Parathyroid adenoma (tissue), 2 donors: ENCODE measurements at regions not wholly inside any gene's neighbourhood (a gene's known extent, or its start where the extent isn't known, plus 50 kb on each side); places are given as distances from the start of the nearest gene placed in this dataset.

Experiments used
- H2AFZ ChIP-seq: fragments of 300-600 bp; sonication (generic); one replicate; pipeline ENCODE4 v1.7.0; 2017; ENCODE audit warnings: antibody characterized with exemption, mild to moderate bottlenecking
- H3K27ac ChIP-seq: fragments of 300-600 bp; sonication (generic); one replicate; pipeline ENCODE4 v1.7.0; 2017
- H3K27me3 ChIP-seq: fragments of 300-600 bp; sonication (generic); one replicate; pipeline ENCODE4 v1.7.0; 2017; ENCODE audit warnings: low read length; ENCODE audit not compliant: control insufficient read depth, insufficient read depth
- H3K36me3 ChIP-seq: fragments of 300-600 bp; sonication (generic); one replicate; pipeline ENCODE4 v1.7.0; 2017; ENCODE audit warnings: low read length; ENCODE audit not compliant: control insufficient read depth, insufficient read depth
- H3K4me1 ChIP-seq: fragments of 300-600 bp; sonication (generic); one replicate; pipeline ENCODE4 v1.7.0; 2017; ENCODE audit warnings: control low read depth
- H3K4me2 ChIP-seq: fragments of 300-600 bp; sonication (generic); one replicate; pipeline ENCODE4 v1.7.0; 2017; ENCODE audit warnings: low read length
- H3K4me3 ChIP-seq: fragments of 300-600 bp; sonication (generic); one replicate; pipeline ENCODE4 v1.7.0; 2017; ENCODE audit warnings: low read depth, low read length
- H3K79me2 ChIP-seq: fragments of 300-600 bp; sonication (generic); one replicate; pipeline ENCODE4 v1.7.0; 2017; ENCODE audit warnings: control low read depth
- H3K9ac ChIP-seq: fragments of 300-600 bp; sonication (generic); one replicate; pipeline ENCODE4 v1.7.0; 2017; ENCODE audit warnings: mild to moderate bottlenecking
- H3K9me3 ChIP-seq: fragments of 300-600 bp; sonication (generic); one replicate; pipeline ENCODE4 v1.7.0; 2017; ENCODE audit warnings: low read length; ENCODE audit not compliant: control insufficient read depth
- TF ChIP-seq, protein P1 (sequence below): fragments of 300-600 bp; sonication (generic); IDR thresholded peaks from one replicate; pipeline ENCODE4 v1.7.0; 2017; ENCODE audit warnings: antibody characterized with exemption, mild to moderate bottlenecking
- donor health status: primary hyperparathyroidism.

DNA sequence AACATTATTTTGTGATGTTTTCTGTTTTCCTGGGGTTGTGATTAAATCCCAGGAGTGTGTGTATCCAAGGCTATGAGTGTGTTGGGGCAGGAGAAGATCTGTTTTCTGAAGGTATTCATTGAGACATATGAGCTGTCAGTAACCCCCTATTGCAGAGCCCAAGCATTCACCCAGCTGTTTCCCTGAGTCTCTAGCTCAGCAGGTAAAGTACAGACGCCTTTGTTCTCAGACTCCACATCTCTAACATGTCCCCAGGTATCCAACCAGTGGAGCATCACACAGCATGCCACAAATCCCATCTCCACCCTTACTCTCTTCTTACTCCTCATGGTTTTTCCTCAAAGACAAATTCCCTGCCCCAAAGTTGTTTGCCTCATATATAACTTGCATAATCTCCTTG, 213.6 kb downstream of the PCDH20 start:
- no peak overlapping the region for H2AFZ ChIP-seq
- no peak overlapping the region for H3K9ac ChIP-seq
- no peak overlapping the region for H3K27ac ChIP-seq
- H3K27me3 ChIP-seq = no peaks in the 10 kb centered on the region
- TF ChIP-seq, protein P1, sequence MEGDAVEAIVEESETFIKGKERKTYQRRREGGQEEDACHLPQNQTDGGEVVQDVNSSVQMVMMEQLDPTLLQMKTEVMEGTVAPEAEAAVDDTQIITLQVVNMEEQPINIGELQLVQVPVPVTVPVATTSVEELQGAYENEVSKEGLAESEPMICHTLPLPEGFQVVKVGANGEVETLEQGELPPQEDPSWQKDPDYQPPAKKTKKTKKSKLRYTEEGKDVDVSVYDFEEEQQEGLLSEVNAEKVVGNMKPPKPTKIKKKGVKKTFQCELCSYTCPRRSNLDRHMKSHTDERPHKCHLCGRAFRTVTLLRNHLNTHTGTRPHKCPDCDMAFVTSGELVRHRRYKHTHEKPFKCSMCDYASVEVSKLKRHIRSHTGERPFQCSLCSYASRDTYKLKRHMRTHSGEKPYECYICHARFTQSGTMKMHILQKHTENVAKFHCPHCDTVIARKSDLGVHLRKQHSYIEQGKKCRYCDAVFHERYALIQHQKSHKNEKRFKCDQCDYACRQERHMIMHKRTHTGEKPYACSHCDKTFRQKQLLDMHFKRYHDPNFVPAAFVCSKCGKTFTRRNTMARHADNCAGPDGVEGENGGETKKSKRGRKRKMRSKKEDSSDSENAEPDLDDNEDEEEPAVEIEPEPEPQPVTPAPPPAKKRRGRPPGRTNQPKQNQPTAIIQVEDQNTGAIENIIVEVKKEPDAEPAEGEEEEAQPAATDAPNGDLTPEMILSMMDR = no peak
- H3K79me2 ChIP-seq = no peaks in the 10 kb centered on the region
- H3K4me2 ChIP-seq = no peak overlapping the region
- H3K4me3 ChIP-seq = no peak overlapping the region
- no peaks in the 10 kb centered on the region for H3K36me3 ChIP-seq
- no peaks in the 10 kb centered on the region for H3K9me3 ChIP-seq
- H3K4me1 ChIP-seq = no peaks in the 10 kb centered on the region

DNA sequence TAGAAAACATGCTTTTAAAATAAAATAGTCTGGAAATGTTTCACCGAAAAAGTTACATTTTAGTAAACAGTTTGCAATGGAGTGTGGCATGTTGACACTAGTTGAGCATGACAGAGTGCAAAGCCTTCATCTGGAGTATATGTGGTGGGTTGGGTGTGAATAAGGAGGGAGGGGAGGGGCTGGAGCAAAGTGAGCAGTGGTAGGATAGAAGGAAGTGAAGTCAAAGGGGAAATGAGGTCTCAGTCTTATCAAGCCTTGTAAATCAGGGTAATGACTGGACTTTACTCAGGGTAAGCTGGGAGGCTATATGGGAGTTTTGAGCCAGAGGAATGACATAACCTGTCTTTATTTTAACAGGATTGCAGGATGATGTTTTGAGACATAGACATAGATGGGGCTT, 222.8 kb downstream of the PCDH20 start:
- no peak overlapping the region for H3K4me2 ChIP-seq
- H3K36me3 ChIP-seq = no peaks in the 10 kb centered on the region
- H3K4me3 ChIP-seq = no peak overlapping the region
- no peak overlapping the region for H2AFZ ChIP-seq
- no peaks in the 10 kb centered on the region for H3K27me3 ChIP-seq
- no peaks in the 10 kb centered on the region for H3K9me3 ChIP-seq
- H3K27ac ChIP-seq = no peak overlapping the region
- no peaks in the 10 kb centered on the region for H3K79me2 ChIP-seq
- H3K4me1 ChIP-seq = no peaks in the 10 kb centered on the region
- TF ChIP-seq, protein P1 = no peak
- H3K9ac ChIP-seq = no peak overlapping the region

DNA sequence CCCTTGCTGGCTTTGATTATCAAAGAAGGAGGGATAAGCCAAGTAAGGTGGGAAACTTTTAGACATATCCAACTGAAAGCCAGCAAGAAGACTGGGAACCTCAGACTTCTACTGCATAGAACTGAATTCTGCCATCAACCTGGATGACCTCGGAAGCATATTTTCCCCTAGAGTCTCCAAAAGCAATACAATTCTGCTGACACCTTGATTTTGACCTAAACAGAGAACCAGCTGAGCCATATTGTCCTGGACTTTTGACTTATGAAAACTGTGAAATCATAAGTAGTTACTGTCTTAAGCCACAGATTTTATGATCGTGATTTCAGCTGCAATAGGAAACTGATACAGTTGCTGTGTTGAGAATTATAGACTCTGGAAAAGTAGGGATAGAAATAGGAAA, 227.6 kb downstream of the PCDH20 start:
- Histone ChIP-seq H3K9me3 (no peaks in the 10 kb centered on the region), H3K27me3 (no peaks in the 10 kb centered on the region), H2AFZ (no peak overlapping the region), H3K4me1 (no peaks in the 10 kb centered on the region), H3K4me2 (no peak overlapping the region), H3K36me3 (no peaks in the 10 kb centered on the region), H3K9ac (no peak overlapping the region), H3K4me3 (no peak overlapping the region), H3K79me2 (no peaks in the 10 kb centered on the region), H3K27ac (no peak overlapping the region)
- TF ChIP-seq, protein P1 = no peak

DNA sequence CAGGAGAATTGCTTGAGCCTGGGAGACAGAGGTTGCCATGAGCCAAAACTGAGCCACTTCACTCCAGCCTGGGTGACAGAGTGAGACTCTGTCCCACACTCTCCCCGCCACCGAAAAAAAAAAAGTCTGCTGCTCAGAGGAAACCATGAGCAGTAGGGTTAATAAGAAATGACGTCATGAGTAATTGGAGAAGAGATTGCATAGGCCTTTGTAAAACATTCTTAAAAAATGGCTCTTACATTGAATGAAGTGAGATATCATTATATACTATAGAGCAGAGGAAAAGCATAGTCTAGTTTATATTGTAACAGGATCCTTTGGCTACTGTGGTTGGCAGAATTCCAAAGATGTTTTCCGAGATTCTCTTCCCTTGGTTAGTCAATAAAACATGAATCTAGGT, 228.2 kb downstream of the PCDH20 start:
- H3K4me1 ChIP-seq = no peaks in the 10 kb centered on the region

DNA sequence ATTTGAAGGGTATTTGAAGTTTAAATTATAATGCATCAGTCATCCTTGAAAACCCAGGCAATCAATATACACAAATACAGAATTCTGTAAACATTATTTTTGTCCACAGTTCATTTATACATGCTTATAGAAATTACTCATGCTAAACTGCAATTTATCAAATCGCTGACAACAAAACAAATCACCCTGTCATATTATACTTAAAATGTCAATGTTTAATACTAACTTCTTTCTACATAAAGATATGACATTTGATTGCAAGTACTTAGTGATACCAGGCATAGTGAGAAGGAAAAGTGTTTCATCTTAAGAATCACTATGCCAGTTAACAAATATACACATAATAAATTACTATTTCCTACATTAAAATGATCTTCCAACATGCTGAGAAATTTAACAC, 232.0 kb downstream of the PCDH20 start:
- Histone ChIP-seq H2AFZ (no peak overlapping the region), H3K9me3 (no peaks in the 10 kb centered on the region), H3K4me2 (no peak overlapping the region), H3K79me2 (no peaks in the 10 kb centered on the region), H3K9ac (no peak overlapping the region), H3K4me1 (no peaks in the 10 kb centered on the region), H3K27ac (no peak overlapping the region), H3K36me3 (no peaks in the 10 kb centered on the region), H3K27me3 (no peaks in the 10 kb centered on the region), H3K4me3 (no peak overlapping the region)
- TF ChIP-seq, protein P1 = no peak

More for the DNA sequence above, 228.2 kb downstream of the PCDH20 start:
- H3K79me2 ChIP-seq = no peaks in the 10 kb centered on the region
- no peak overlapping the region for H3K4me3 ChIP-seq
- H3K4me2 ChIP-seq = no peak overlapping the region
- no peaks in the 10 kb centered on the region for H3K36me3 ChIP-seq
- H3K9me3 ChIP-seq = no peaks in the 10 kb centered on the region
- no peak overlapping the region for H3K27ac ChIP-seq
- no peak overlapping the region for H3K9ac ChIP-seq
- no peak overlapping the region for H2AFZ ChIP-seq
- TF ChIP-seq, protein P1 = no peak
- no peaks in the 10 kb centered on the region for H3K27me3 ChIP-seq
